CD4-positive, alpha-beta T cell treated with Interleukin-6 at 100 ng/mL for 8 hours (primary cell): ENCODE measurements at regions not wholly inside any gene's neighbourhood (a gene's known extent, or its start where the extent isn't known, plus 50 kb on each side); places are given as distances from the start of the nearest gene placed in this dataset.
"Not testable (repeated sequence)": the region's sequence is repeated elsewhere in the genome, so short reads cannot be mapped to it uniquely, and the experiment has no call there.

ENCODE experiments used
- DNase-seq: peaks from one replicate; pipeline ENCODE4 v3.0.0-alpha.2; 2020; ENCODE audit warnings: mixed read lengths, low spot score

GRCh38 chr1:243996223-243996622, 54.9 kb upstream of the ZBTB18 start:
- DNase-seq: no peak

GRCh38 chr1:243991650-243992049, 59.4 kb upstream of the ZBTB18 start:
- DNase-seq: no peak

GRCh38 chr1:243984788-243985187, 66.3 kb upstream of the ZBTB18 start:
- no peak for DNase-seq

- no peak for DNase-seq
These were observed 68.5 kb upstream of the ZBTB18 start for GRCh38 chr1:243982447-243983018.

GRCh38 chr1:243980471-243980870, 70.6 kb upstream of the ZBTB18 start:
- no peak for DNase-seq

- no peak for DNase-seq
These were observed 71.0 kb upstream of the ZBTB18 start for GRCh38 chr1:243980071-243980470.

- DNase-seq: no peak
These were observed 71.7 kb upstream of the ZBTB18 start for GRCh38 chr1:243979396-243979795.

- DNase-seq: no peak
These were observed 74.0 kb upstream of the ZBTB18 start for GRCh38 chr1:243977094-243977493.

GRCh38 chr1:243974451-243975292, 76.4 kb upstream of the ZBTB18 start:
- DNase-seq: no peak

GRCh38 chr1:243973169-243973568, 77.9 kb upstream of the ZBTB18 start:
- DNase-seq: no peak

- DNase-seq: no peak
These were observed 81.0 kb upstream of the ZBTB18 start for GRCh38 chr1:243970077-243970476.

GRCh38 chr1:243968413-243968812, 82.7 kb upstream of the ZBTB18 start:
- no peak for DNase-seq

GRCh38 chr1:243964915-243965314, 86.2 kb upstream of the ZBTB18 start:
- DNase-seq: no peak

GRCh38 chr1:243963571-243963970, 87.5 kb upstream of the ZBTB18 start:
- DNase-seq: no peak

GRCh38 chr1:243962541-243962940, 88.5 kb upstream of the ZBTB18 start:
- no peak for DNase-seq

GRCh38 chr1:243959998-243960397, 91.1 kb upstream of the ZBTB18 start:
- DNase-seq: no peak

- DNase-seq: no peak
These were observed 93.9 kb upstream of the ZBTB18 start for GRCh38 chr1:243957141-243957540.

GRCh38 chr1:243956450-243956849, 94.6 kb upstream of the ZBTB18 start:
- no peak for DNase-seq

GRCh38 chr1:243951207-243951606, 99.9 kb upstream of the ZBTB18 start:
- not testable (repeated sequence) for DNase-seq

GRCh38 chr1:243950166-243950565, 100.1 kb upstream of the AKT3 start:
- no peak for DNase-seq

GRCh38 chr1:243946946-243947345, 96.9 kb upstream of the AKT3 start:
- DNase-seq: peak; percentile 37

- no peak for DNase-seq
These were observed 96.2 kb upstream of the AKT3 start for GRCh38 chr1:243946253-243946652.

GRCh38 chr1:243945727-243946126, 95.7 kb upstream of the AKT3 start:
- DNase-seq: no peak
